ENCODE measurements at regions not wholly inside any gene's neighbourhood (a gene's known extent, or its start where the extent isn't known, plus 50 kb on each side); places are given as distances from the start of the nearest gene placed in this dataset.

GRCh38 chr5:5645891-5646290 is 223.4 kb downstream of the ICE1 start:
- WGBS, 2 experiments (ENCODE audit: low coverage in 1 of 2, low lambda C conversion rate in 2 of 2, missing lambda C conversion rate in 2 of 2): 39 to 47% methylated on average over 5 of the region's 5 CpGs
- Histone ChIP-seq H3K36me3 (ENCODE audit: low read depth) (no peaks in the 10 kb centered on the region), H3K79me2 (ENCODE audit: insufficient read depth) (no peaks in the 10 kb centered on the region), H3K9ac (no peak overlapping the region), H3K27me3 (replicated peaks; ENCODE audit: insufficient read depth) (no peaks in the 10 kb centered on the region), H3K4me1 (ENCODE audit: insufficient read depth) (no peaks in the 10 kb centered on the region), H3F3A (ENCODE audit: insufficient read depth) (no peaks in the 10 kb centered on the region), H3K4me2 (ENCODE audit: unreplicated experiment) (no peak overlapping the region), H3K4me3 (no peak overlapping the region), H2AFZ (no peak overlapping the region), H3K9me3 (ENCODE audit: low read depth) (no peaks in the 10 kb centered on the region), H4K20me1 (ENCODE audit: insufficient read depth) (no peaks in the 10 kb centered on the region), H3K27ac (no peak overlapping the region), H3K9me2 (ENCODE audit: insufficient read depth) (no peaks in the 10 kb centered on the region)
- in situ Hi-C loops (cut with MboI): no loop called here
- DNase-seq: no peak
- TF ChIP-seq EZH2 (IDR thresholded peaks at IDR 0.05; ENCODE audit: insufficient read depth, poor library complexity, severe bottlenecking) (no peak), EZH2phosphoT487 (IDR thresholded peaks at IDR 0.05; ENCODE audit: insufficient read depth, low read depth) (no peak)

DNA sequence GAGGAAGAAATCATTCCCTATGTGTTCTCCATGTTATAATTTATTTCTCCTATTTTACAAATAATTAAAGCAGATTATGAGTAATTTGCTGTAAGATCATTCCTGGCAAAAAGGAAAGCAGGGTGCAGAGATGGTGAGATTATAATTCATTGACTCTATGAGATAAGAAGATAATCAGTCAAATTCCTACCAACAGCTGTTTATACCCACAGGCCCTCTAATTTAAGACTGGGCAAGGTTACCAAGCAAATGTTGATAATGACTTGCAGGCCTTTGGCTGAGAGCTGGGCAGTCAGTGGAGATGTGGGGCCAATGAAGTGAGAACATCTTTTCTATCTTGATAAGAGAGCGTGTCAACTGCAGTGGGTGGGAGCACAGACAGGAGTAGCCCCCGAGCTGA is 222.7 kb downstream of the ICE1 start:
- Histone ChIP-seq H4K20me1 (ENCODE audit: insufficient read depth) (no peaks in the 10 kb centered on the region), H3K79me2 (ENCODE audit: insufficient read depth) (no peaks in the 10 kb centered on the region), H3K27ac (no peak overlapping the region), H3K4me3 (no peak overlapping the region), H3K9ac (no peak overlapping the region), H3K36me3 (ENCODE audit: low read depth) (no peaks in the 10 kb centered on the region), H3K9me2 (ENCODE audit: insufficient read depth) (no peaks in the 10 kb centered on the region), H3K4me2 (ENCODE audit: unreplicated experiment) (no peak overlapping the region), H3K9me3 (ENCODE audit: low read depth) (no peaks in the 10 kb centered on the region), H3K4me1 (ENCODE audit: insufficient read depth) (no peaks in the 10 kb centered on the region), H3K27me3 (replicated peaks; ENCODE audit: insufficient read depth) (no peaks in the 10 kb centered on the region), H3F3A (ENCODE audit: insufficient read depth) (no peaks in the 10 kb centered on the region), H2AFZ (no peak overlapping the region)
- no peak for DNase-seq
- TF ChIP-seq EZH2phosphoT487 (IDR thresholded peaks at IDR 0.05; ENCODE audit: insufficient read depth, low read depth): no peak
- TF ChIP-seq EZH2 (IDR thresholded peaks at IDR 0.05; ENCODE audit: insufficient read depth, poor library complexity, severe bottlenecking): no peak
- 4 to 6% methylated on average over 2 of the region's 2 CpGs for WGBS, 2 experiments (ENCODE audit: low coverage in 1 of 2, low lambda C conversion rate in 2 of 2, missing lambda C conversion rate in 2 of 2)
- in situ Hi-C loops (cut with MboI): no loop called here

- H3K4me2 ChIP-seq (ENCODE audit: unreplicated experiment): no peak overlapping the region
- no peak overlapping the region for H3K4me3 ChIP-seq
- H3K36me3 ChIP-seq (ENCODE audit: low read depth): no peaks in the 10 kb centered on the region
- H2AFZ ChIP-seq: no peak overlapping the region
- H3K27ac ChIP-seq: no peak overlapping the region
- H3K27me3 ChIP-seq (replicated peaks; ENCODE audit: insufficient read depth): no peaks in the 10 kb centered on the region
- no peaks in the 10 kb centered on the region for H3K4me1 ChIP-seq (ENCODE audit: insufficient read depth)
- in situ Hi-C loops (cut with MboI): no loop called here
- H3K9ac ChIP-seq: no peak overlapping the region
- H3K9me2 ChIP-seq (ENCODE audit: insufficient read depth): no peaks in the 10 kb centered on the region
- TF ChIP-seq EZH2 (IDR thresholded peaks at IDR 0.05; ENCODE audit: insufficient read depth, poor library complexity, severe bottlenecking) (no peak), EZH2phosphoT487 (IDR thresholded peaks at IDR 0.05; ENCODE audit: insufficient read depth, low read depth) (no peak)
- WGBS, 2 experiments (ENCODE audit: low coverage in 1 of 2, low lambda C conversion rate in 2 of 2, missing lambda C conversion rate in 2 of 2): 21 to 23% methylated on average over 6 of the region's 6 CpGs
- DNase-seq: no peak
- no peaks in the 10 kb centered on the region for H4K20me1 ChIP-seq (ENCODE audit: insufficient read depth)
- H3F3A ChIP-seq (ENCODE audit: insufficient read depth): no peaks in the 10 kb centered on the region
- H3K9me3 ChIP-seq (ENCODE audit: low read depth): no peaks in the 10 kb centered on the region
- H3K79me2 ChIP-seq (ENCODE audit: insufficient read depth): no peaks in the 10 kb centered on the region
Measured at GRCh38 chr5:5644249-5644648, 221.8 kb downstream of the ICE1 start.

GRCh38 chr5:5643481-5643880 is 221.0 kb downstream of the ICE1 start:
- no peak for DNase-seq
- Histone ChIP-seq H3K27me3 (replicated peaks; ENCODE audit: insufficient read depth) (no peaks in the 10 kb centered on the region), H3K79me2 (ENCODE audit: insufficient read depth) (no peaks in the 10 kb centered on the region), H2AFZ (no peak overlapping the region), H3K4me1 (ENCODE audit: insufficient read depth) (no peaks in the 10 kb centered on the region), H3F3A (ENCODE audit: insufficient read depth) (no peaks in the 10 kb centered on the region), H3K9me3 (ENCODE audit: low read depth) (no peaks in the 10 kb centered on the region), H3K27ac (no peak overlapping the region), H4K20me1 (ENCODE audit: insufficient read depth) (no peaks in the 10 kb centered on the region), H3K4me2 (ENCODE audit: unreplicated experiment) (no peak overlapping the region), H3K9ac (no peak overlapping the region), H3K4me3 (no peak overlapping the region), H3K36me3 (ENCODE audit: low read depth) (no peaks in the 10 kb centered on the region), H3K9me2 (ENCODE audit: insufficient read depth) (no peaks in the 10 kb centered on the region)
- 15 to 17% methylated on average over 4 of the region's 4 CpGs for WGBS, 2 experiments (ENCODE audit: low coverage in 1 of 2, low lambda C conversion rate in 2 of 2, missing lambda C conversion rate in 2 of 2)
- in situ Hi-C loops (cut with MboI): no loop called here
- TF ChIP-seq EZH2 (IDR thresholded peaks at IDR 0.05; ENCODE audit: insufficient read depth, poor library complexity, severe bottlenecking) (no peak), EZH2phosphoT487 (IDR thresholded peaks at IDR 0.05; ENCODE audit: insufficient read depth, low read depth) (no peak)

DNA sequence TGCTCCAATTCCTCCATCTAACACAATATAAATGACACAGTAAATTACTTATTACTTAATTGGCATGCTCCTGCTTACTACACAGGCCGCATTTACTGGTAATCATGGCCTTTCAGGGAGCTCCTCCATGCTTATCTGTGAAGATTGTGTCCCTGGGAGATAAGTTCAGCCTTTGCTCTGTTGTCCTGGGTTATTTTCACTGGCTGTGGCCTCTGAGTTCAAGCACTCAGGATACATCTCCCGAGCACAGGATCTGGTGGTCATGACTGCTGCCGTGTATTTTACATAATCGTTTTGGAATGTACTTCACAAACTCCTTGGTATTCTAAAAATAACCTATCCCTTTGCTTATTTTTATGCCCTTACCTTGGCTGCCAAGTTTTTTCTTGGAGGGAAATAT is 215.7 kb downstream of the ICE1 start:
- in situ Hi-C loops (cut with MboI): no loop called here
- Histone ChIP-seq H3F3A (ENCODE audit: insufficient read depth) (no peaks in the 10 kb centered on the region), H4K20me1 (ENCODE audit: insufficient read depth) (no peaks in the 10 kb centered on the region), H2AFZ (no peak overlapping the region), H3K36me3 (ENCODE audit: low read depth) (no peaks in the 10 kb centered on the region), H3K4me1 (ENCODE audit: insufficient read depth) (no peaks in the 10 kb centered on the region), H3K4me3 (no peak overlapping the region), H3K27me3 (replicated peaks; ENCODE audit: insufficient read depth) (no peaks in the 10 kb centered on the region), H3K9me2 (ENCODE audit: insufficient read depth) (no peaks in the 10 kb centered on the region), H3K27ac (no peak overlapping the region), H3K9me3 (ENCODE audit: low read depth) (no peaks in the 10 kb centered on the region), H3K79me2 (ENCODE audit: insufficient read depth) (no peaks in the 10 kb centered on the region), H3K9ac (no peak overlapping the region), H3K4me2 (ENCODE audit: unreplicated experiment) (no peak overlapping the region)
- DNase-seq: no peak
- 4 to 5% methylated on average over 4 of the region's 4 CpGs for WGBS, 2 experiments (ENCODE audit: low coverage in 1 of 2, low lambda C conversion rate in 2 of 2, missing lambda C conversion rate in 2 of 2)
- TF ChIP-seq EZH2 (IDR thresholded peaks at IDR 0.05; ENCODE audit: insufficient read depth, poor library complexity, severe bottlenecking) (no peak), EZH2phosphoT487 (IDR thresholded peaks at IDR 0.05; ENCODE audit: insufficient read depth, low read depth) (no peak)

All from GM23248 (cell line).